ENCODE measurements at regions not wholly inside any gene's neighbourhood (a gene's known extent, or its start where the extent isn't known, plus 50 kb on each side); places are given as distances from the start of the nearest gene placed in this dataset.

GRCh38 chr20:16902662-16903061, 154.5 kb downstream of the OTOR start:
- TF ChIP-seq YY1 (IDR thresholded peaks at IDR 0.05; ENCODE audit: low read depth) (no peak), CTCF (IDR thresholded peaks at IDR 0.05) (no peak), EP300 (IDR thresholded peaks at IDR 0.05; ENCODE audit: borderline replicate concordance in 1 of 2, low read depth in 1 of 2, low read length in 1 of 2) (no peak), TCF12 (IDR thresholded peaks at IDR 0.05) (no peak), SMC3 (IDR thresholded peaks at IDR 0.05; ENCODE audit: low read depth, low read length) (no peak), NRF1 (IDR thresholded peaks at IDR 0.05; ENCODE audit: low read depth, low read length) (no peak), POLR2AphosphoS5 (IDR thresholded peaks at IDR 0.05; ENCODE audit: low read depth, low read length) (no peak), FOXJ3 (CRISPR knock-in tag; IDR thresholded peaks at IDR 0.05) (no peak), USF2 (IDR thresholded peaks at IDR 0.05; ENCODE audit: borderline replicate concordance, low read depth, low read length) (no peak), GABPA (IDR thresholded peaks at IDR 0.05; ENCODE audit: low read depth) (no peak), NFIC (IDR thresholded peaks at IDR 0.05; ENCODE audit: borderline replicate concordance) (no peak), TAF1 (IDR thresholded peaks at IDR 0.05; ENCODE audit: borderline replicate concordance, low read depth, low read length) (no peak), FOSL2 (IDR thresholded peaks at IDR 0.05; ENCODE audit: borderline replicate concordance, low read depth) (no peak)

Data from SK-N-SH (cell line).